Omental fat pad (tissue), 3 donors: ENCODE measurements at regions not wholly inside any gene's neighbourhood (a gene's known extent, or its start where the extent isn't known, plus 50 kb on each side); places are given as distances from the start of the nearest gene placed in this dataset.

Experiments used
- ATAC-seq: fragments of 150-250 bp; one replicate; pipeline ENCODE4 v1.9.1; 2016; ENCODE audit warnings: mild to moderate bottlenecking, moderate library complexity; ENCODE audit not compliant: low FRiP score
- DNase-seq: peaks from one replicate; pipeline ENCODE4 v3.0.0-alpha.2; 2019; ENCODE audit warnings: low spot score
- CTCF ChIP-seq, 3 donors: fragments of 450-650 bp; IDR thresholded peaks; one replicate each; pipeline ENCODE4 v1.5.1; 2016 to 2017; ENCODE audit warnings: antibody characterized with exemption in 3 of 3, mild to moderate bottlenecking in 3 of 3, moderate library complexity in 2 of 3

- no peak for DNase-seq
Measured at GRCh38 chr10:71141528-71141927, 70.8 kb upstream of the UNC5B start.

GRCh38 chr10:71143170-71143569 is 69.2 kb upstream of the UNC5B start:
- no peak for TF ChIP-seq CTCF (IDR thresholded peaks at IDR 0.05)
- DNase-seq (no peak), ATAC-seq (no peak)

More at GRCh38 chr10:71141528-71141927, 70.8 kb upstream of the UNC5B start:
- ATAC-seq = no peak
- no peak for TF ChIP-seq CTCF (IDR thresholded peaks at IDR 0.05)

GRCh38 chr10:71143610-71144009 is 68.8 kb upstream of the UNC5B start:
- no peak for TF ChIP-seq CTCF (IDR thresholded peaks at IDR 0.05)
- DNase-seq = no peak
- ATAC-seq = no peak

- ATAC-seq = no peak
- no peak for TF ChIP-seq CTCF (IDR thresholded peaks at IDR 0.05)
- no peak for DNase-seq
Measured at GRCh38 chr10:71144824-71145223, 67.5 kb upstream of the UNC5B start.

GRCh38 chr10:71145352-71145945 is 66.9 kb upstream of the UNC5B start:
- DNase-seq (no peak), ATAC-seq (no peak)
- TF ChIP-seq CTCF (IDR thresholded peaks at IDR 0.05) = no peak

- ATAC-seq (no peak), DNase-seq (no peak)
- TF ChIP-seq CTCF (IDR thresholded peaks at IDR 0.05) = no peak
Measured at GRCh38 chr10:71150796-71151195, 61.6 kb upstream of the UNC5B start.

- TF ChIP-seq CTCF (IDR thresholded peaks at IDR 0.05) = no peak
- DNase-seq (no peak), ATAC-seq (no peak)
Measured at GRCh38 chr10:71152043-71152442, 60.3 kb upstream of the UNC5B start.
